B cell (primary cell): ENCODE measurements at regions not wholly inside any gene's neighbourhood (a gene's known extent, or its start where the extent isn't known, plus 50 kb on each side); places are given as distances from the start of the nearest gene placed in this dataset.

Experiments
- ATAC-seq: fragments of 200-7000 bp; cut with Tn5 transposase; one replicate; pipeline ENCODE4 v1.10.0; 2021; ENCODE audit warnings: low read depth, mild to moderate bottlenecking, moderate number of reproducible peaks, moderate library complexity
- CTCF ChIA-PET: fragments of 350-600 bp; sonication (Branson Sonifier 250); formaldehyde crosslinking; loops from one replicate; lab custom pipeline; 2021; ENCODE audit warnings: antibody characterized with exemption, inconsistent platforms; lab: Charles Lee
- POLR2A ChIA-PET: fragments of 350-600 bp; sonication (Branson Sonifier 250); formaldehyde crosslinking; loops from one replicate; lab custom pipeline; 2021; ENCODE audit warnings: antibody characterized with exemption; lab: Charles Lee
- DNase-seq: peaks from one replicate; pipeline ENCODE4 v3.0.0; 2013
- H2AFZ ChIP-seq: 2 replicates; pipeline ENCODE4 v1.6.1; 2012; ENCODE audit warnings: mild to moderate bottlenecking, low read depth, low read length; ENCODE audit not compliant: insufficient read depth, poor library complexity, severe bottlenecking
- H3K27ac ChIP-seq, 2 donors: 1 replicate in 1 of 2; 2 replicates in 1 of 2; pipeline ENCODE4 v1.5.1; 2012 to 2013; ENCODE audit warnings: low read length in 2 of 2, mild to moderate bottlenecking in 2 of 2, moderate library complexity in 1 of 2
- H3K27me3 ChIP-seq, 4 experiments: fragments of 200-600 bp in 1 of 4; sonication (generic) in 1 of 4; replicated peaks in 1 of 4; 1 replicate in 2 of 4; 2 replicates in 2 of 4; pipeline versions ENCODE4 v1.6.1 to v1.7.0; 2013 to 2016; ENCODE audit warnings: low read length in 3 of 4, mild to moderate bottlenecking in 2 of 4, mixed read lengths in 1 of 4, moderate library complexity in 1 of 4; ENCODE audit not compliant: insufficient read depth in 4 of 4, control insufficient read depth in 3 of 4; ENCODE audit errors: control extremely low read depth in 1 of 4
- H3K36me3 ChIP-seq, 2 experiments: replicated peaks in 1 of 2; 1 replicate in 1 of 2; 2 replicates in 1 of 2; pipeline versions ENCODE4 v1.6.1 to v1.7.1; 2013; ENCODE audit warnings: low read length in 1 of 2; ENCODE audit not compliant: insufficient read depth in 2 of 2, control insufficient read depth in 1 of 2; ENCODE audit errors: control extremely low read depth in 1 of 2, extremely low read depth in 1 of 2
- H3K4me1 ChIP-seq, 2 donors: fragments of 200-600 bp in 1 of 2; sonication (generic) in 1 of 2; 1 replicate in 1 of 2; 2 replicates in 1 of 2; pipeline versions ENCODE4 v1.5.1 to v1.6.1; 2013 to 2017; ENCODE audit warnings: low read length in 2 of 2; ENCODE audit not compliant: control insufficient read depth in 2 of 2, insufficient read depth in 2 of 2
- H3K4me2 ChIP-seq: replicated peaks from 2 replicates; pipeline ENCODE3; 2012; ENCODE audit warnings: mild to moderate bottlenecking, low read depth, low read length; ENCODE audit not compliant: poor library complexity, severe bottlenecking
- H3K4me3 ChIP-seq, 5 experiments: fragments of 200-600 bp in 1 of 5; sonication (generic) in 1 of 5; 1 replicate in 3 of 5; 2 replicates in 2 of 5; pipeline versions ENCODE4 v1.5.1 to v1.7.0; 2011 to 2016; ENCODE audit warnings: low read length in 4 of 5, mild to moderate bottlenecking in 4 of 5, low read depth in 2 of 5, control low read depth in 1 of 5, moderate library complexity in 1 of 5; ENCODE audit not compliant: insufficient read depth in 1 of 5; ENCODE audit errors: control extremely low read depth in 1 of 5, extremely low read depth in 1 of 5
- H3K79me2 ChIP-seq: fragments of 200-600 bp; sonication (generic); one replicate; pipeline ENCODE4 v1.6.0; 2016; ENCODE audit warnings: low read length; ENCODE audit not compliant: control insufficient read depth, insufficient read depth
- H3K9ac ChIP-seq: fragments of 200-600 bp; sonication (generic); 2 replicates; pipeline ENCODE4 v1.6.1; 2017; ENCODE audit warnings: mild to moderate bottlenecking, low read length, moderate library complexity
- H3K9me3 ChIP-seq, 3 donors: one replicate each; pipeline versions ENCODE4 v1.6.1 to v1.7.1; 2013; ENCODE audit warnings: low read length in 2 of 3; ENCODE audit not compliant: control insufficient read depth in 2 of 3, insufficient read depth in 1 of 3; ENCODE audit errors: control extremely low read depth in 1 of 3
- H4K20me1 ChIP-seq: 2 replicates; pipeline ENCODE4 v1.6.0; 2012; ENCODE audit warnings: mild to moderate bottlenecking, low read length; ENCODE audit not compliant: insufficient read depth, control insufficient read depth, poor library complexity, severe bottlenecking
- H3K27ac Mint-ChIP-seq: one replicate; pipeline ENCODE4 v1.8.0; 2021; ENCODE audit warnings: mixed read lengths
- H3K27me3 Mint-ChIP-seq: one replicate; pipeline ENCODE4 v1.8.0; 2021; ENCODE audit warnings: mixed read lengths
- H3K4me1 Mint-ChIP-seq: one replicate; pipeline ENCODE4 v1.8.0; 2021; ENCODE audit warnings: mixed read lengths
- H3K4me3 Mint-ChIP-seq: one replicate; pipeline ENCODE4 v1.8.0; 2021; ENCODE audit warnings: mixed read lengths
- H3K9me3 Mint-ChIP-seq: one replicate; pipeline ENCODE4 v1.8.0; 2022; ENCODE audit warnings: mixed read lengths; ENCODE audit not compliant: insufficient read depth
- CTCF ChIP-seq: fragments of 200-600 bp; IDR thresholded peaks from one replicate; pipeline ENCODE4 v1.8.0; 2022; ENCODE audit warnings: antibody characterized with exemption, mild to moderate bottlenecking
- EZH2 ChIP-seq: IDR thresholded peaks from 2 replicates; pipeline ENCODE4 v1.6.1; 2012; ENCODE audit warnings: borderline replicate concordance, low read depth, mild to moderate bottlenecking, moderate library complexity, low read length; ENCODE audit not compliant: insufficient read depth, poor library complexity, severe bottlenecking
- WGBS: methylation state at CpG from one replicate; pipeline ENCODE4 v1.1.5; 2013; ENCODE audit warnings: missing lambda C conversion rate; ENCODE audit not compliant: insufficient coverage; 5-methylcytosine and 5-hydroxymethylcytosine counted together
- intact Hi-C: fragments of 100-400 bp; cut with micrococcal nuclease; formaldehyde crosslinking; loops from one replicate; pipeline ENCODE4 v1.10.0; 2022

- Histone ChIP-seq H3K27ac (no peak overlapping the region), H4K20me1 (no peaks in the 10 kb centered on the region), H3K4me1 (no peaks in the 10 kb centered on the region), H3K4me3 (no peak overlapping the region), H3K4me2 (no peak overlapping the region), H3K36me3 (no peaks in the 10 kb centered on the region), H3K79me2 (no peaks in the 10 kb centered on the region), H2AFZ (no peak overlapping the region), H3K9ac (no peak overlapping the region), H3K9me3 (peaks cover 0 to 3% (median 0%) of the 10 kb centered on the region in 3 donors), H3K27me3 (peaks cover 0 to 2% (median 0%) of the 10 kb centered on the region in 4 experiments)
- DNase-seq, result no peak
- intact Hi-C loops, result no loop called here
- Mint-ChIP-seq H3K9me3 (no peaks in the 10 kb centered on the region), H3K4me1 (no peaks in the 10 kb centered on the region), H3K27ac (no peak overlapping the region), H3K4me3 (no peak overlapping the region), H3K27me3 (peaks cover 11% of the 10 kb centered on the region)
- POLR2A ChIA-PET, result no interaction called here
- TF ChIP-seq EZH2 (no peak), CTCF (no peak)
- CTCF ChIA-PET, result no interaction called here
- ATAC-seq, result no peak
- WGBS, result 98% methylated on average over 4 of the region's 5 CpGs
Observed at GRCh38 chr9:89844075-89844474, 239.3 kb downstream of the GADD45G start.

GRCh38 chr9:89844535-89844934 lies 239.7 kb downstream of the GADD45G start:
- Histone ChIP-seq H3K4me2 (no peak overlapping the region), H3K79me2 (no peaks in the 10 kb centered on the region), H3K27me3 (peaks cover 0 to 2% (median 0%) of the 10 kb centered on the region in 4 experiments), H2AFZ (no peak overlapping the region), H3K4me3 (no peak overlapping the region), H3K36me3 (no peaks in the 10 kb centered on the region), H3K4me1 (no peaks in the 10 kb centered on the region), H4K20me1 (no peaks in the 10 kb centered on the region), H3K9me3 (peaks cover 0 to 3% (median 0%) of the 10 kb centered on the region in 3 donors), H3K9ac (no peak overlapping the region), H3K27ac (no peak overlapping the region)
- no peaks in the 10 kb centered on the region for H3K4me1 Mint-ChIP-seq
- ChIA-PET POLR2A (no interaction called here), CTCF (no interaction called here)
- H3K27me3 Mint-ChIP-seq, result peaks cover 12% of the 10 kb centered on the region
- DNase-seq, result no peak
- no peak for ATAC-seq
- intact Hi-C loops, result no loop called here
- 100% methylated on average over 3 of the region's 6 CpGs for WGBS
- TF ChIP-seq EZH2, result no peak
- TF ChIP-seq CTCF, result no peak
- no peak overlapping the region for H3K4me3 Mint-ChIP-seq
- H3K27ac Mint-ChIP-seq, result no peak overlapping the region
- no peaks in the 10 kb centered on the region for H3K9me3 Mint-ChIP-seq
